H9 (cell line): ENCODE measurements at regions not wholly inside any gene's neighbourhood (a gene's known extent, or its start where the extent isn't known, plus 50 kb on each side); places are given as distances from the start of the nearest gene placed in this dataset.

Experiments used
- DNase-seq: peaks from one replicate; pipeline ENCODE4 v3.0.0-alpha.2; 2017
- H2AFZ ChIP-seq: one replicate; pipeline ENCODE4 v1.6.1; 2013; ENCODE audit warnings: mild to moderate bottlenecking, low read length, control low read depth, moderate library complexity
- H2AK5ac ChIP-seq: 2 replicates; pipeline ENCODE4 v1.6.1; 2013; ENCODE audit warnings: low read length, control low read depth, mixed read lengths; ENCODE audit not compliant: insufficient read length
- H2BK120ac ChIP-seq: one replicate; pipeline ENCODE4 v1.6.1; 2013; ENCODE audit warnings: low read depth, mild to moderate bottlenecking, low read length, control low read depth, inconsistent platforms; ENCODE audit not compliant: poor library complexity, severe bottlenecking
- H2BK12ac ChIP-seq: 2 replicates; pipeline ENCODE4 v1.6.1; 2013; ENCODE audit warnings: low read length, control low read depth, mixed read lengths, low read depth; ENCODE audit not compliant: insufficient read length
- H2BK15ac ChIP-seq: 2 replicates; pipeline ENCODE4 v1.6.1; 2013; ENCODE audit warnings: low read depth, low read length, control low read depth
- H2BK20ac ChIP-seq: one replicate; pipeline ENCODE4 v1.6.1; 2013; ENCODE audit warnings: low read depth, mild to moderate bottlenecking, low read length, control low read depth, inconsistent platforms; ENCODE audit not compliant: poor library complexity, severe bottlenecking
- H2BK5ac ChIP-seq: 2 replicates; pipeline ENCODE4 v1.6.1; 2013; ENCODE audit warnings: low read length, control low read depth, mixed read lengths; ENCODE audit not compliant: insufficient read length
- H3K14ac ChIP-seq: 2 replicates; pipeline ENCODE4 v1.6.1; 2013; ENCODE audit warnings: low read length, control low read depth; ENCODE audit not compliant: insufficient read depth
- H3K18ac ChIP-seq: 2 replicates; pipeline ENCODE4 v1.6.1; 2013; ENCODE audit warnings: low read depth, mild to moderate bottlenecking, mixed read lengths, low read length, control low read depth; ENCODE audit not compliant: insufficient read length
- H3K23ac ChIP-seq: 2 replicates; pipeline ENCODE4 v1.6.1; 2013; ENCODE audit warnings: low read length, control low read depth, mixed read lengths, low read depth; ENCODE audit not compliant: insufficient read length
- H3K23me2 ChIP-seq: 2 replicates; pipeline ENCODE4 v1.6.1; 2013; ENCODE audit warnings: low read depth, mild to moderate bottlenecking, mixed read lengths, low read length, control low read depth; ENCODE audit not compliant: insufficient read length, poor library complexity, severe bottlenecking
- H3K27ac ChIP-seq: 2 replicates; pipeline ENCODE4 v1.5.1; 2013; ENCODE audit warnings: low read length, control low read depth, mixed read lengths, low read depth; ENCODE audit not compliant: insufficient read length
- H3K27me3 ChIP-seq: 2 replicates; pipeline ENCODE4 v1.6.1; 2013; ENCODE audit warnings: low read length, control low read depth, inconsistent platforms; ENCODE audit not compliant: insufficient read depth
- H3K4ac ChIP-seq: 2 replicates; pipeline ENCODE4 v1.6.1; 2013; ENCODE audit warnings: low read depth, mild to moderate bottlenecking, control low read depth, inconsistent platforms, low read length, moderate library complexity
- H3K4me1 ChIP-seq: 2 replicates; pipeline ENCODE4 v1.6.1; 2013; ENCODE audit warnings: low read length, control low read depth, inconsistent platforms; ENCODE audit not compliant: insufficient read depth
- H3K4me2 ChIP-seq: 2 replicates; pipeline ENCODE4 v1.6.1; 2013; ENCODE audit warnings: low read length, control low read depth, mixed read lengths; ENCODE audit not compliant: insufficient read length, insufficient read depth
- H3K56ac ChIP-seq: 2 replicates; pipeline ENCODE4 v1.6.1; 2013; ENCODE audit warnings: low read depth, mild to moderate bottlenecking, mixed read lengths, low read length, control low read depth; ENCODE audit not compliant: insufficient read length
- H3K79me1 ChIP-seq: 2 replicates; pipeline ENCODE4 v1.6.1; 2013; ENCODE audit warnings: low read depth, mild to moderate bottlenecking, moderate library complexity, low read length, control low read depth, inconsistent platforms; ENCODE audit not compliant: insufficient read depth, poor library complexity, severe bottlenecking
- H3K79me2 ChIP-seq: 2 replicates; pipeline ENCODE4 v1.6.1; 2013; ENCODE audit warnings: low read length, control low read depth, inconsistent platforms; ENCODE audit not compliant: insufficient read depth
- H3K9ac ChIP-seq: 2 replicates; pipeline ENCODE4 v1.6.1; 2013; ENCODE audit warnings: low read length, control low read depth, mixed read lengths; ENCODE audit not compliant: insufficient read length; ENCODE audit errors: extremely low read depth
- H3K9me3 ChIP-seq: one replicate; pipeline ENCODE4 v1.6.1; 2013; ENCODE audit warnings: low read depth, low read length, inconsistent platforms; ENCODE audit not compliant: control insufficient read depth
- H3T11ph ChIP-seq: one replicate; pipeline ENCODE4 v1.6.1; 2013; ENCODE audit warnings: mild to moderate bottlenecking, low read length, control low read depth, inconsistent platforms
- H4K20me1 ChIP-seq: one replicate; pipeline ENCODE4 v1.6.1; 2013; ENCODE audit not compliant: control insufficient read depth, insufficient read length, insufficient read depth
- H4K5ac ChIP-seq: 2 replicates; pipeline ENCODE4 v1.6.1; 2013; ENCODE audit warnings: low read depth, mild to moderate bottlenecking, mixed read lengths, low read length, control low read depth; ENCODE audit not compliant: insufficient read length
- H4K8ac ChIP-seq: replicated peaks from 2 replicates; pipeline ENCODE4 v1.6.1; 2013; ENCODE audit warnings: low read length, control low read depth, mixed read lengths, low read depth; ENCODE audit not compliant: insufficient read length
- H4K91ac ChIP-seq: 2 replicates; pipeline ENCODE4 v1.6.1; 2013; ENCODE audit warnings: low read depth, mild to moderate bottlenecking, moderate library complexity, mixed read lengths, low read length, control low read depth; ENCODE audit not compliant: insufficient read length
- H3K27ac Mint-ChIP-seq, 3 experiments: 2 replicates in 2 of 3; 3 replicates in 1 of 3; pipeline ENCODE4 v1.8.0; 2020 to 2021; ENCODE audit warnings: mixed read lengths in 3 of 3, mild to moderate bottlenecking in 1 of 3, moderate library complexity in 1 of 3
- H3K27me3 Mint-ChIP-seq: 2 replicates; pipeline ENCODE4 v1.8.0; 2021; ENCODE audit warnings: low read depth, mild to moderate bottlenecking, moderate library complexity, mixed read lengths
- H3K36me3 Mint-ChIP-seq, 3 experiments: 2 replicates in 2 of 3; 3 replicates in 1 of 3; pipeline ENCODE4 v1.8.0; 2020 to 2021; ENCODE audit warnings: low read depth in 3 of 3, mixed read lengths in 3 of 3; ENCODE audit not compliant: insufficient read depth in 1 of 3
- H3K4me1 Mint-ChIP-seq, 2 experiments: 2 replicates each; pipeline ENCODE4 v1.8.0; 2020; ENCODE audit warnings: mixed read lengths in 2 of 2
- H3K4me3 Mint-ChIP-seq, 2 experiments: 2 replicates in 1 of 2; 3 replicates in 1 of 2; pipeline ENCODE4 v1.8.0; 2020 to 2021; ENCODE audit warnings: mild to moderate bottlenecking in 2 of 2, mixed read lengths in 2 of 2, moderate library complexity in 1 of 2
- H3K9me3 Mint-ChIP-seq, 2 experiments: 2 replicates in 1 of 2; 3 replicates in 1 of 2; pipeline ENCODE4 v1.8.0; 2020; ENCODE audit warnings: mild to moderate bottlenecking in 2 of 2, mixed read lengths in 2 of 2, moderate library complexity in 1 of 2
- CTCF ChIP-seq: fragments of 200-600 bp; sonication (generic); conservative IDR thresholded peaks from 3 replicates; pipeline ENCODE4 v1.8.0; 2021; ENCODE audit warnings: antibody characterized with exemption, mild to moderate bottlenecking
- WGBS: extraction: QIAGEN DNeasy Blood & Tissue Kit; methylation state at CpG from one replicate; pipeline ENCODE4 v1.1.7; 2013; ENCODE audit warnings: missing lambda C conversion rate, low lambda C conversion rate, mixed read lengths; ENCODE audit not compliant: insufficient read length; ENCODE audit errors: extremely low coverage; 5-methylcytosine and 5-hydroxymethylcytosine counted together

- H3K27ac Mint-ChIP-seq: peak overlapping the region in 1 of 3 experiments; percentile 74; a peak in 1 of 7 replicates
- no peak overlapping the region for H3T11ph ChIP-seq
- no peak overlapping the region for H4K8ac ChIP-seq
- H3K18ac ChIP-seq: no peak overlapping the region
- no peak overlapping the region for H4K91ac ChIP-seq
- TF ChIP-seq CTCF: no peak
- no peaks in the 10 kb centered on the region for H3K9me3 ChIP-seq
- H3K23ac ChIP-seq: no peak overlapping the region
- H2BK12ac ChIP-seq: no peak overlapping the region
- H3K27ac ChIP-seq: no peak overlapping the region
- no peaks in the 10 kb centered on the region for H3K79me2 ChIP-seq
- no peaks in the 10 kb centered on the region for H3K23me2 ChIP-seq
- H3K4ac ChIP-seq: no peak overlapping the region
- no peaks in the 10 kb centered on the region for H3K27me3 ChIP-seq
- no peaks in the 10 kb centered on the region for H3K79me1 ChIP-seq
- no peak overlapping the region for H2BK15ac ChIP-seq
- H3K9me3 Mint-ChIP-seq: no peaks in the 10 kb centered on the region; a peak in 1 of 5 replicates
- WGBS: no CpG with 5 or more reads among the region's 1 CpG
- no peak overlapping the region for H2AFZ ChIP-seq
- no peak for DNase-seq
- H3K36me3 Mint-ChIP-seq: no peaks in the 10 kb centered on the region
- no peak overlapping the region for H3K9ac ChIP-seq
- H3K4me2 ChIP-seq: no peak overlapping the region
- no peak overlapping the region for H3K4me3 Mint-ChIP-seq
- H3K4me1 ChIP-seq: no peaks in the 10 kb centered on the region
- H4K20me1 ChIP-seq: no peaks in the 10 kb centered on the region
- no peak overlapping the region for H4K5ac ChIP-seq
- no peak overlapping the region for H2BK20ac ChIP-seq
- H3K4me1 Mint-ChIP-seq: no peaks in the 10 kb centered on the region
- no peak overlapping the region for H3K14ac ChIP-seq
- no peaks in the 10 kb centered on the region; the same call in 1 of the 2 replicates for H3K27me3 Mint-ChIP-seq
- no peak overlapping the region for H2BK120ac ChIP-seq
- H3K56ac ChIP-seq: no peak overlapping the region
- no peak overlapping the region for H2AK5ac ChIP-seq
- no peak overlapping the region for H2BK5ac ChIP-seq
Observed at GRCh38 chr5:158456756-158457155, 597.8 kb upstream of the CLINT1 start.
